Neural cell (in vitro differentiated cells): ENCODE measurements at regions not wholly inside any gene's neighbourhood (a gene's known extent, or its start where the extent isn't known, plus 50 kb on each side); places are given as distances from the start of the nearest gene placed in this dataset.

Experiments used
- CTCF ChIP-seq: fragments of 450-650 bp; IDR thresholded peaks from 2 replicates; pipeline ENCODE4 v1.5.1; 2014; ENCODE audit warnings: antibody characterized with exemption, mild to moderate bottlenecking, moderate library complexity; ENCODE audit not compliant: poor library complexity, severe bottlenecking
- EP300 ChIP-seq: fragments of 450-650 bp; conservative IDR thresholded peaks from 2 replicates; pipeline ENCODE4 v1.6.1; 2014; ENCODE audit warnings: antibody characterized with exemption, mild to moderate bottlenecking, moderate library complexity; ENCODE audit not compliant: poor library complexity, severe bottlenecking
- EZH2 ChIP-seq: fragments of 200-600, 300-800 bp; shearing (Covaris generic), sonication (generic); IDR thresholded peaks from 2 replicates; pipeline ENCODE4 v1.6.1; 2014; ENCODE audit warnings: antibody characterized with exemption, low read length, borderline replicate concordance, mild to moderate bottlenecking; ENCODE audit not compliant: insufficient read depth, poor library complexity, severe bottlenecking
- MXI1 ChIP-seq: fragments of 450-650 bp; conservative IDR thresholded peaks from 2 replicates; pipeline ENCODE4 v1.6.1; 2014; ENCODE audit warnings: antibody characterized with exemption, mild to moderate bottlenecking; ENCODE audit not compliant: poor library complexity, severe bottlenecking
- POLR2AphosphoS5 ChIP-seq: IDR thresholded peaks from 2 replicates; pipeline ENCODE4 v1.6.1; 2012
- RAD21 ChIP-seq: fragments of 450-650 bp; conservative IDR thresholded peaks from 2 replicates; pipeline ENCODE4 v1.6.1; 2014; ENCODE audit warnings: antibody characterized with exemption, mild to moderate bottlenecking, moderate library complexity
- REST ChIP-seq: IDR thresholded peaks from 2 replicates; pipeline ENCODE4 v1.6.1; 2012; ENCODE audit warnings: borderline replicate concordance
- SMC3 ChIP-seq: fragments of 450-650 bp; conservative IDR thresholded peaks from 2 replicates; pipeline ENCODE4 v1.6.1; 2014; ENCODE audit warnings: antibody characterized with exemption, mild to moderate bottlenecking, moderate library complexity; ENCODE audit not compliant: poor library complexity
- TAF1 ChIP-seq: IDR thresholded peaks from 2 replicates; pipeline ENCODE4 v1.6.1; 2012; ENCODE audit warnings: low read depth

DNA sequence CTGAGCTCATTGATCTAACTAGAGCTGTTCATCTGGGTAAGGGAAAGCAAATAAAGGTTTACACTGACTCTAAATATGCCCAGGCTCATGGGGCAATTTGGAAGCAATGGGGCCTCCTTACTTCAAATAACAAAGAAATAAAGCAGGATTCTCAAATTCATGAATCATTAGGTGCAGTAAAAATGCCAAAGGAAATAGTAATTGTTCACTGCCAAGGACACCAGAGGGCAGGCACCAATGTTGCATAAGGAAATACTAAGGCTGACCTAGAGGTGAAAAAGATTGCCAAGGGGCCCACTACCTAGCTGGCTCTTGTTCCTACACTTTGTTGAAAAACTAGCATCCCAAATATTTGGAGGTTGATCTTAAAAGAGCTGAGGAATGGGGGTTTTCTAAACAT, 1686.7 kb upstream of the MIR17HG start:
- TF ChIP-seq REST (no peak), SMC3 (no peak), CTCF (no peak), EP300 (no peak), EZH2 (no peak), RAD21 (no peak), POLR2AphosphoS5 (no peak), TAF1 (no peak), MXI1 (no peak)
